ENCODE measurements at regions not wholly inside any gene's neighbourhood (a gene's known extent, or its start where the extent isn't known, plus 50 kb on each side); places are given as distances from the start of the nearest gene placed in this dataset.

DNA sequence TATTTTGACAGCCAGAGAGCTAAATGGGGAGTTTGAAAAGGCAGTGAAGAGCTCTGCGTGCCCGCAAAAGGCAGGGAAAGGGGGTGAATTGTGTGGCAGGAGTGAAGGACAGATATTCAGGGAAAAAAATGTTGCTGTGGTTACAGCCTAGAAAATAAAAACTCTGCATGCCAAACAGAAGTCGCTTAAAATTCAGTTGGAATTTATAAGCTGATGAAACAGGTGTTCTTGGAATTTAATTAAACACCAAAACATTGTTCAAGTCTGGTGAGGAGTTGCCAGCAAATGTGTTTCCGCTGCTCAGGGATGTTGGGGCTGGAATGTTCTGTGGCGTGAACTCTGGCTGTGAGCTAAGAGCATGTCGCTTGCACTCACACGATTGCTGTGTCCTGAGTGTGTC, 169.3 kb downstream of the ADRA2A start:
- Mint-ChIP-seq H3K36me3 (no peaks in the 10 kb centered on the region), H3K27ac (no peak overlapping the region), H3K4me1 (no peaks in the 10 kb centered on the region), H3K4me3 (no peak overlapping the region), H3K27me3 (no peaks in the 10 kb centered on the region), H3K9me3 (peaks cover 0 to 2% (median 0%) of the 10 kb centered on the region in 7 donors)
- Histone ChIP-seq H3K36me3 (ENCODE audit: control insufficient read depth, insufficient read depth, low read length) (no peaks in the 10 kb centered on the region), H3K4me1 (ENCODE audit: control insufficient read depth, insufficient read depth, low read length, poor library complexity, severe bottlenecking) (no peaks in the 10 kb centered on the region), H3K27me3 (ENCODE audit: control insufficient read depth, insufficient read depth, low read length) (peaks cover 6% of the 10 kb centered on the region), H3K4me3 (ENCODE audit: low read depth, low read length) (no peak overlapping the region), H3K27ac (ENCODE audit: insufficient read depth, low read length, poor library complexity, severe bottlenecking) (no peak overlapping the region), H3K9me3 (ENCODE audit: control insufficient read depth in 2 of 2, low read length in 2 of 2) (no peaks in the 10 kb centered on the region)
- no peak for ATAC-seq (ENCODE audit: low read depth in 2 of 2)
- no peak for DNase-seq

DNA sequence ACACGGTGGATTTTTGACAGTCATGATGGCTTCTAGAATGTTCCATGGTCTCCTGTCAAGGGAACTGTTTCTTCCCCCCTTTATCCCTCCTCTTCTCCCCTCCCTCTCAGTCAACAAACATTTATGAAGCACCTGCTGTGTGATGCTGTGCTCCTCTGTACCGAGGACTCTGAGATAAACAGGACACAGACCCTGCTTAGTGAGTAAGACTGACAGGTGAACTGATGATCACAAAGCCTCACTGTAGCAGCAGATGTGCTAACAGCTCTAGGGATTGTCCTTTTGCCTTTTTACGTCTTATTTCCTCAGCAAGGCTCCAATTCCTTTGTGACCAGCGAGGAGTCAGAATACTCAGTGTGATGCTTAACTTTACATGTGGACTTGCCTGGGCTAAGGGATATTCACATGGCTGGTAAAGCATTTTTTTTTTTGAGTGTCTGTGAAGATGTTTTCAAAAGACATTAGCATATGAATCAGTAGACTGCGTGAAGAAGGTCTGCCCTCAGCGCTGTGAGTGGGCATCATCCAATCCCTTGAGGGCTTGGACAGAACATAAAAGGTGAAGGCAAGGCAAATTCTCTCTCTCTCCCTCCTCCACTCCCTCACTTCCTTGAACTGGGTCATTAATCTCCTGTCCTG, 170.1 kb downstream of the ADRA2A start:
- Mint-ChIP-seq H3K27ac (no peak overlapping the region), H3K36me3 (no peaks in the 10 kb centered on the region), H3K4me1 (no peaks in the 10 kb centered on the region), H3K9me3 (peaks cover 0 to 2% (median 0%) of the 10 kb centered on the region in 7 donors), H3K4me3 (no peak overlapping the region), H3K27me3 (no peaks in the 10 kb centered on the region)
- Histone ChIP-seq H3K36me3 (ENCODE audit: control insufficient read depth, insufficient read depth, low read length) (no peaks in the 10 kb centered on the region), H3K27ac (ENCODE audit: insufficient read depth, low read length, poor library complexity, severe bottlenecking) (no peak overlapping the region), H3K9me3 (ENCODE audit: control insufficient read depth in 2 of 2, low read length in 2 of 2) (no peaks in the 10 kb centered on the region), H3K27me3 (ENCODE audit: control insufficient read depth, insufficient read depth, low read length) (peaks cover 6% of the 10 kb centered on the region), H3K4me3 (ENCODE audit: low read depth, low read length) (no peak overlapping the region), H3K4me1 (ENCODE audit: control insufficient read depth, insufficient read depth, low read length, poor library complexity, severe bottlenecking) (no peaks in the 10 kb centered on the region)
- ATAC-seq (ENCODE audit: low read depth in 2 of 2) (no peak), DNase-seq (no peak)

DNA sequence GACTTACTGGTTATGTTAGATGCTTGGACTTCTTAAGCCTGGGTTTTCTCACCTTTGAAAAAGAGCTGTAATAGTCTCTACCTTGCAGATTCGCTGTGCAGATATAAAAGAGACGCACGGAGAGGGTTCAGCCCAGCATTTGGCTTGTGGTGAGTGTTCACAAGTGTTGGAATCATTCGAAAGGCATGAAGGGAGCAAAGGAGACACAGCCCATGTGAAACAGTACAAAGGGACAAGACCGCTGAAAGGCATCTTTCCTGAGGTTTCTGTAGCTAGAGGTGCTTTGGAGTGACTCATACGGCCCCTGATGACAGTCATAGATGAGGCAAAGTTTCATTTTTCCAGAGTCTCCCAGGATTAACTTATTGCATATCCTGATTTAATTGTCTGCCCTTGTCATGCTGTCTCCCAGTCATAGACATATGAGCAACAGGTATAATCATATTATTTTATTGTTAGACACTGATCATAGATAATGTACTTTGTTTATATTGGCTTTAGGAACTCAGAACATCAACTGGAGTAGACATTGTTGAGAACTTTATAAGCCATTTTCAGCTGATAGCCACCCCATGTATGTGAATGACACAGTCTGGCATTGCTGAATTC, 171.1 kb downstream of the ADRA2A start:
- peaks cover 6% of the 10 kb centered on the region for H3K27me3 ChIP-seq (ENCODE audit: control insufficient read depth, insufficient read depth, low read length)
- no peaks in the 10 kb centered on the region for H3K4me1 ChIP-seq (ENCODE audit: control insufficient read depth, insufficient read depth, low read length, poor library complexity, severe bottlenecking)
- ATAC-seq (ENCODE audit: low read depth in 2 of 2), result no peak
- no peak overlapping the region for H3K4me3 Mint-ChIP-seq
- H3K4me3 ChIP-seq (ENCODE audit: low read depth, low read length), result no peak overlapping the region
- H3K27ac ChIP-seq (ENCODE audit: insufficient read depth, low read length, poor library complexity, severe bottlenecking), result no peak overlapping the region
- no peaks in the 10 kb centered on the region for H3K9me3 ChIP-seq (ENCODE audit: control insufficient read depth in 2 of 2, low read length in 2 of 2)
- H3K4me1 Mint-ChIP-seq, result no peaks in the 10 kb centered on the region
- H3K36me3 ChIP-seq (ENCODE audit: control insufficient read depth, insufficient read depth, low read length), result no peaks in the 10 kb centered on the region
- DNase-seq, result no peak
- H3K36me3 Mint-ChIP-seq, result no peaks in the 10 kb centered on the region
- no peak overlapping the region for H3K27ac Mint-ChIP-seq
- H3K27me3 Mint-ChIP-seq, result no peaks in the 10 kb centered on the region
- H3K9me3 Mint-ChIP-seq, result peaks cover 0 to 2% (median 0%) of the 10 kb centered on the region in 7 donors

DNA sequence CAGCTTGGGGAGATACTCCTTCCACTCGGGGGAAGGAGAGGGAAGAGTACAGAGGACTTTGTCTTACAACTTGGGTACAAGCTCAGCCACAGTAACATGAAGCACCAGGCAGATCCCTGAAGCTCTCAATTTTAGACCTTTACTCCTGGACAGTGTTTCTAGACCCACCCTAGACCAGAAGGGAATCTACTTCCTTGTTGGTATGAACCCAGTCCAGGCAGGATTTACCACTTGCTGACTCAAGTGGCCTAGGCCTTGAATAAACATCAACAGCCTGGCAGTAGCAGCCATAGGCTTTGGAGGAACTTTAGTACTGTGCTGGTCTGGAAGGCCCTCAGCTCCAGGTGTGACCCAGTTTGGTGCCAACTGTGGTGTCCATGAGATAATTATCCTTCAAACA, 173.1 kb downstream of the ADRA2A start:
- Mint-ChIP-seq H3K9me3 (peaks cover 0 to 2% (median 0%) of the 10 kb centered on the region in 7 donors), H3K4me1 (no peaks in the 10 kb centered on the region), H3K27me3 (no peaks in the 10 kb centered on the region), H3K4me3 (no peak overlapping the region), H3K36me3 (no peaks in the 10 kb centered on the region), H3K27ac (no peak overlapping the region)
- Histone ChIP-seq H3K9me3 (ENCODE audit: control insufficient read depth in 2 of 2, low read length in 2 of 2) (no peaks in the 10 kb centered on the region), H3K27me3 (ENCODE audit: control insufficient read depth, insufficient read depth, low read length) (peaks cover 6% of the 10 kb centered on the region), H3K27ac (ENCODE audit: insufficient read depth, low read length, poor library complexity, severe bottlenecking) (no peak overlapping the region), H3K36me3 (ENCODE audit: control insufficient read depth, insufficient read depth, low read length) (no peaks in the 10 kb centered on the region), H3K4me1 (ENCODE audit: control insufficient read depth, insufficient read depth, low read length, poor library complexity, severe bottlenecking) (no peaks in the 10 kb centered on the region), H3K4me3 (ENCODE audit: low read depth, low read length) (no peak overlapping the region)
- DNase-seq (no peak), ATAC-seq (ENCODE audit: low read depth in 2 of 2) (no peak)

DNA sequence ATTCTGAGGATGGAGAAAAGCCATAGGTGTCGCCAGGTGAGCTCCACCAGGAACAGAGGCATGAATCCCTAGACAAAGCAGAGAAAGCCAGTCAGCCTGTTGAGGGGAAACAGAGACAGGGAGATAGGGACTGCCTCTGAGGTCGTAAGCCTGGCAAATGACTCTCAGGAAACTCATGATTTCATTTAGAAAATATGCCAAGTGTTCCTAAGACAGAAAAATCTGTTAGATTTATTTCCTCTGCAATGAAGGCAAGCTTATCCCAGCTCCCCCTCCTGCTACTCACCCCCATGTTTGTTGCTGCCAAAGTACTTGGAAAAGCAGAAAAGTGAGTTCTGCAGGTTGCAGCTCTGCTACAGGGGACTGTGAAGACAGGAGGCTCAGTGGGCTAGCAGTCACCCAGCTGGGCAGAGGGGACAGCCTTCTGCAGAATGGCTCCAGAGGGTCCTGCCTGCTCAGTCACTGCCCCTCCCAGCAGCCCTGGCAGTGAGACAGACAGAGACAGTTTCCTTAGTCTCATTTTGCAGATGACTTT, 184.3 kb downstream of the ADRA2A start:
- no peaks in the 10 kb centered on the region for H3K9me3 ChIP-seq (ENCODE audit: control insufficient read depth in 2 of 2, low read length in 2 of 2)
- H3K4me1 ChIP-seq (ENCODE audit: control insufficient read depth, insufficient read depth, low read length, poor library complexity, severe bottlenecking), result no peaks in the 10 kb centered on the region
- H3K36me3 ChIP-seq (ENCODE audit: control insufficient read depth, insufficient read depth, low read length), result no peaks in the 10 kb centered on the region
- no peaks in the 10 kb centered on the region for H3K36me3 Mint-ChIP-seq
- H3K9me3 Mint-ChIP-seq, result peaks cover 0 to 7% (median 0%) of the 10 kb centered on the region in 7 donors
- no peaks in the 10 kb centered on the region for H3K27me3 ChIP-seq (ENCODE audit: control insufficient read depth, insufficient read depth, low read length)
- no peak for DNase-seq
- no peak overlapping the region for H3K27ac Mint-ChIP-seq
- H3K27me3 Mint-ChIP-seq, result peaks cover 17% of the 10 kb centered on the region
- H3K4me3 ChIP-seq (ENCODE audit: low read depth, low read length), result no peak overlapping the region
- no peak for ATAC-seq (ENCODE audit: low read depth in 2 of 2)
- H3K4me1 Mint-ChIP-seq, result no peaks in the 10 kb centered on the region
- H3K4me3 Mint-ChIP-seq, result no peak overlapping the region
- no peak overlapping the region for H3K27ac ChIP-seq (ENCODE audit: insufficient read depth, low read length, poor library complexity, severe bottlenecking)

DNA sequence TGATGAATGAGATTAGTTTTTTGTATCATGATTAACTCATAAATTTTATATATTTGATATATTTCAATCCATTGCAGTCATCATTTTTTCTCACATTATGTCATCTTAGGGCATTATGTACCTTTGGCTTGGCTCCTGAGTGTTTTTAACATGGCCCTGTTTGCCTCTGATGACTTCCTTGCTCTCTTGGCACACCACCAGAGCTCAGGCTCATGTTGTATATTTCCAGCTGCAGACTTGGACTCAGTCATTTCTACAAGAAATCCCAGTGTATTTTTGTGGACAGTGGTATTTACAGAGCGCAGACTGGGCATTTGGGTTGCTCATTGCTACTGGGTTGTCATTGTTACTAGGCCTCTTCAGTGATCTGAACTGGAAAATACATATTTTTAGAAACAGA, 188.5 kb downstream of the ADRA2A start:
- no peaks in the 10 kb centered on the region for H3K4me1 Mint-ChIP-seq
- no peaks in the 10 kb centered on the region for H3K36me3 Mint-ChIP-seq
- H3K27ac ChIP-seq (ENCODE audit: insufficient read depth, low read length, poor library complexity, severe bottlenecking), result no peak overlapping the region
- no peaks in the 10 kb centered on the region for H3K4me1 ChIP-seq (ENCODE audit: control insufficient read depth, insufficient read depth, low read length, poor library complexity, severe bottlenecking)
- no peak for ATAC-seq (ENCODE audit: low read depth in 2 of 2)
- no peak overlapping the region for H3K27ac Mint-ChIP-seq
- no peak overlapping the region for H3K4me3 Mint-ChIP-seq
- no peak for DNase-seq
- peaks cover 0 to 3% (median 0%) of the 10 kb centered on the region in 7 donors for H3K9me3 Mint-ChIP-seq
- no peaks in the 10 kb centered on the region for H3K36me3 ChIP-seq (ENCODE audit: control insufficient read depth, insufficient read depth, low read length)
- H3K9me3 ChIP-seq (ENCODE audit: control insufficient read depth in 2 of 2, low read length in 2 of 2), result no peaks in the 10 kb centered on the region
- no peaks in the 10 kb centered on the region for H3K27me3 ChIP-seq (ENCODE audit: control insufficient read depth, insufficient read depth, low read length)
- H3K27me3 Mint-ChIP-seq, result peaks cover 11% of the 10 kb centered on the region
- H3K4me3 ChIP-seq (ENCODE audit: low read depth, low read length), result no peak overlapping the region

DNA sequence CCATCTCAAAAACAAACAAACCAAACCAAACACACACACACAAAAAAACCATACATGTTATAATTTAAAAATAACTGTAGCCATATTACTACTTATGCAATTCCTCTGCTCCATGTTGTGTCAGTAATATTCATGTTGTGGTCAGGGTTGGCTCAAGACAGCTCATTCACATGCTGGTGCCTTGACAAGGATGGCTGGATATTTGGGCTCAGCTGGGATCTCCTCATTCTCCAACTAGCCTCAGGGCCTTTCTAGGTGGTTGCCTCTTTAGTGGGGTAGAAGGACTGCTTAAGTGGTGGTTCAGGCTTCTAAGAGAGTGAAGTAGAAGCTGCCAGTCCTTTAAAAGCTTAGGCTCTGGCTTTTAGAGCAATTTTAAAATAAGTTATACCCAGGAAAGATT, 189.3 kb downstream of the ADRA2A start:
- no peak overlapping the region for H3K27ac Mint-ChIP-seq
- no peaks in the 10 kb centered on the region for H3K36me3 ChIP-seq (ENCODE audit: control insufficient read depth, insufficient read depth, low read length)
- H3K4me1 Mint-ChIP-seq, result no peaks in the 10 kb centered on the region
- H3K4me3 Mint-ChIP-seq, result no peak overlapping the region
- DNase-seq (no peak), ATAC-seq (ENCODE audit: low read depth in 2 of 2) (no peak)
- H3K27ac ChIP-seq (ENCODE audit: insufficient read depth, low read length, poor library complexity, severe bottlenecking), result no peak overlapping the region
- peaks cover 14% of the 10 kb centered on the region for H3K27me3 Mint-ChIP-seq
- no peaks in the 10 kb centered on the region for H3K36me3 Mint-ChIP-seq
- no peaks in the 10 kb centered on the region for H3K9me3 ChIP-seq (ENCODE audit: control insufficient read depth in 2 of 2, low read length in 2 of 2)
- H3K4me3 ChIP-seq (ENCODE audit: low read depth, low read length), result no peak overlapping the region
- H3K4me1 ChIP-seq (ENCODE audit: control insufficient read depth, insufficient read depth, low read length, poor library complexity, severe bottlenecking), result no peaks in the 10 kb centered on the region
- peaks cover 0 to 3% (median 0%) of the 10 kb centered on the region in 7 donors for H3K9me3 Mint-ChIP-seq
- H3K27me3 ChIP-seq (ENCODE audit: control insufficient read depth, insufficient read depth, low read length), result no peaks in the 10 kb centered on the region

DNA sequence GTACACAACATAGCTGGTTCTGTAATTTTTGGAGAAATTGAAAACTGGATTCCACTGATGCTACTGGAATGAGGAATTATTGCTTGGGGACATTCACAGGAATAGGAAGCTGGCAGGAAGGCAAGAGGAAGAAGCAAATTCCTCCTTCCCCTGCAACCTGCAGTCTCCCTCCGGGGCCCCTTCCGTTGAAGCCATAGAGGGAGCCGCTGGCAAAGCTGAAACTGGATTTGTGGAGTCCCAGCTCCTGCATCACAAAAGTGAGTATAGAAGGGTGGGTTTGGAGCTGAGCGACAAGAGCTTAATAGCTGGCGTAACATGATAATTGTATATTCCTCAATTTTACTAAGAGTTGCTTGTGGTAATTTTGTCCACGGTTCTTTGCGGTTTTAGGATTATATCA, 190.8 kb downstream of the ADRA2A start:
- Histone ChIP-seq H3K9me3 (ENCODE audit: control insufficient read depth in 2 of 2, low read length in 2 of 2) (no peaks in the 10 kb centered on the region), H3K27me3 (ENCODE audit: control insufficient read depth, insufficient read depth, low read length) (no peaks in the 10 kb centered on the region), H3K36me3 (ENCODE audit: control insufficient read depth, insufficient read depth, low read length) (no peaks in the 10 kb centered on the region), H3K4me3 (ENCODE audit: low read depth, low read length) (no peak overlapping the region), H3K4me1 (ENCODE audit: control insufficient read depth, insufficient read depth, low read length, poor library complexity, severe bottlenecking) (no peaks in the 10 kb centered on the region), H3K27ac (ENCODE audit: insufficient read depth, low read length, poor library complexity, severe bottlenecking) (no peak overlapping the region)
- H3K9me3 Mint-ChIP-seq, result peaks cover 0 to 3% (median 0%) of the 10 kb centered on the region in 7 donors
- DNase-seq (no peak), ATAC-seq (ENCODE audit: low read depth in 2 of 2) (no peak)
- H3K27me3 Mint-ChIP-seq, result peaks cover 14% of the 10 kb centered on the region
- H3K27ac Mint-ChIP-seq, result no peak overlapping the region
- H3K36me3 Mint-ChIP-seq, result no peaks in the 10 kb centered on the region
- no peaks in the 10 kb centered on the region for H3K4me1 Mint-ChIP-seq
- no peak overlapping the region for H3K4me3 Mint-ChIP-seq
